ENCODE measurements at regions not wholly inside any gene's neighbourhood (a gene's known extent, or its start where the extent isn't known, plus 50 kb on each side); places are given as distances from the start of the nearest gene placed in this dataset.

DNA sequence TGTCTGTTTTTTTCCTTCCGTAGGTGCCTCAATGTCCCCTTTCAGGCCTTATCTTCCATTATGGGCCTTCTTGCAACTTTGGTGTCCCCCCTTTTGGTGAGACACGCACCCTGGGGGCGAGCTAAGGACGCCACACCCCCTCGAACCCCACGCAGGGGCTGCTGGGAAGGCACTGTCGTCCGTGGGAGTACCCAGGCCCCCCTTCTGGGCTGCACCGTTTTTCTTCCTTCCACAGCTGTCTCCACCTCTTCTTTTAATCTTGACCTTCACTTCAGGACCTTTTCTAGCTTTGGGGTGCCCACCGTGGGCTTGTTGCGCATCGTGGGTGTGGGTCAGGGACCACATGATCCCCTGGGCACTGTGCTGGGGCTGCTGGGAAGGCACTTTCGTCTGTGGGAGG lies 271.8 kb downstream of the ALG10 start:
- H3K27ac ChIP-seq = no peak overlapping the region
- H3K27me3 ChIP-seq (replicated peaks) = no peaks in the 10 kb centered on the region
- no peak for DNase-seq (ENCODE audit: low read depth in 1 of 2, low spot score in 2 of 2)
- H3K36me3 ChIP-seq = no peaks in the 10 kb centered on the region
- peaks cover 22% of the 10 kb centered on the region for H3K9me3 ChIP-seq (replicated peaks)
- H3K4me1 ChIP-seq (replicated peaks) = no peaks in the 10 kb centered on the region
- H3K4me3 ChIP-seq = no peak overlapping the region

DNA sequence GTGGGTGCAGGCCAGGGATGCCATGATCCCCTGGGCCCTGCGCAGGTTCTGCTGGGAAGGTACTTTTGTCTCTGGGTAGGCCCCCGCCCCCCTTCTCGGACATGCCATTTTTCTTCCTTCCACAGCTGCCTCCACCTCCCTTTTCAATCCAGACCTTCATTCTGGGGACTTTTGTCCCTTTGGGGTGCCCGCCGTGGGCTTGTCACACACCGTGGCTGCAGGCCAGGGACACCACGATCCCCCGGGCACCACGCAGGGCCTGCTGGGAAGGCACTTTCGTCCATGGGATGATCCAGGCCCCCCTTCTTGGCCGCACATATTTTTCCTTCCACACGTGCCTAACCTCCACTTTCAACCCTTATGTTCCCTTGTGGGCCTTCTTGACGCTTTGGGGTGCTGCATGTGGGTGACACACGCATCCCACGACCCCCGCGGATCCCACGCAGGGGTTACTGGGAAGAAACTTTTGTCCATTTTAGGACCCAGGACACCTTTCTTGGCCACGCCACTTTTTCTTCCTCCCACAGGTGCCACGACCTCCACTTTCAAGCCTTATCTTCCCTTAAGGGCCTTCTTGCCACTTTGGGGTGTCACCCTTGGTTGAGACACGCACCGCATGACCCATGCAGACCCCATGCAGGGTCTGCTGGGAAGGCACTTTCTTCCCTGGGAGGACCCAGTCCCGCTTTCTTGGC lies 272.5 kb downstream of the ALG10 start:
- Histone ChIP-seq H3K4me3 (no peak overlapping the region), H3K9me3 (replicated peaks) (peaks cover 22% of the 10 kb centered on the region), H3K27ac (no peak overlapping the region), H3K36me3 (no peaks in the 10 kb centered on the region), H3K4me1 (replicated peaks) (no peaks in the 10 kb centered on the region), H3K27me3 (replicated peaks) (no peaks in the 10 kb centered on the region)
- DNase-seq (ENCODE audit: low read depth in 1 of 2, low spot score in 2 of 2) = no peak

DNA sequence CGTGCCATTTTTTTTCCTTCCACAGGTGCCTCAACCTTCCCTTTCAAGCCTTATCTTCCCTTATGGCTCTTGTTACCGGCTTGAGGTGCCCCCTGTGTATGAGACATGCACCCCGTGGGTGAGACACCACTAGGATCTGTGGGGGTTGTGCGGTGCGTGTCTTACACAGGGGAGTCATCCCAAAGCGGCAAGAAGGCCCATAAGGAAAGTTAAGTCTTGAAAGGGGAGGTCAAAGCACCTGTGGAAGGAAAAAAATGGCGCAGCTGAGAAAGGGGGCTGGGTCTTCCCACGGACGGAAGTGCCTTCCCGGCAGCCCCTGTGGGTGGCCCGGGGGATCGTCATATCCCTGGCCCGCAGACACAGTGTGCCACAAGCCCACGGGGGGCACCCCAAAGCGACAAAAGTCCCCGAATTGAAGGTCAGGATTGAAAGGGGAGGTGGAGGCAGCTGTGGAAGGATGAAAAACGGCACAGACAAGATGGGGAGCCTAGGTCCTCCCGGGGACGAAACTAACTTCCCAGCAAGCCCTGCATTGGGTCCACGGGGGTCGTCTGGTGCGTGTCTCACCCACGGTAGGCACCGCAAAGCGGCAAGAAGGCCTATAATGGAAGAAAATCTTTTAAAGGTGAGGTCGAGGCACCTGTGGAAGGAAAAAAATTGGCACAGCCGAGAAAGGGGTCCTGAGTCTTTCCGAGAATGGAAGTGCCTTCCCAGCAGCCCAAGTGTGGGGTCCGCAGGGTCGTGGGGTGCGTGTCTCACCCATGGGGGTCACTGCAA lies 273.3 kb downstream of the ALG10 start:
- no peaks in the 10 kb centered on the region for H3K36me3 ChIP-seq
- no peak for DNase-seq (ENCODE audit: low read depth in 1 of 2, low spot score in 2 of 2)
- H3K9me3 ChIP-seq (replicated peaks) = peaks cover 21% of the 10 kb centered on the region

DNA sequence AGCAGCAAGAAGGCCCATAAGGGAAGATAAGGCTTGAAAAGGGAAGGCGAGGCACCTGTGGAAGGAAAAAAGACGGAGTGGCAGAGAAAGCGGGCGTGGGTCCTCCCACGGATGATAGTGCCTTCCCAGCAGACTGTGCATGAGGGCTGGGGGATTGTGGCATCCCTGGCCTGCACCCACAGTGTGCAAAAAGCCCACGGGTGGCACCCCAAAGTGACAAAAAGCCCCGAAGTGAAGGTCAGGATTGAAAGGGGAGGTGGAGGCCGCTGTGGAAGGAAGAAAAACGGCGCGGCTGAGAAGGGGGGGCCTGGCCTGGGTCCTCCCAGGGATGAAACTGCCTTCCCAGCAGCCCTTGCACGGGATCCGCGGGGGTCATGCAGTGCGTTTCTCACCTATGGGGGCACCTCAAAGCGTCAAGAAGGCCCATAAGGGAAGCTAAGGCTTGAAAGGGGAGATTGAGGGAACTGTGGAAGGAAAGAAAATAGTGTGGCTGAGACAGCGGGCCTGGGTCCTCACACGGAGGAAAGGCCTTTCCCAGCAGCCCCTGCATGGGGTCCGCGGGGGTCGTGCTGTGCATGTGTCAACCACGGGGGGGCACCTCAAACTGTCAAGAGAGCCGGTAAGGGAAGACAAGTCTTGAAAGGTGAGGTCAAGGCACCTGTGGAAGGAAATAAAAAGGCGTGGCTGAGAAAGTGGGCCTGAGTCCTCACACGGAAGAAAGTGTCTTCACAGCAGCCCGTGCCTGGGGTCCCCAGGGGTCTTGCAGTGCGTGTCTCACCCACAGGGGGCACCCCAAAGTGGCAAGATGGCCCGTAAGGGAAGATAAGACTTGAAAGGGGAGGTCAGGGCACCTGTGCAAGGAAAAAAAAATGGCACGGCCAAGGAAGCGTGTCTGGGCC lies 274.1 kb downstream of the ALG10 start:
- H3K36me3 ChIP-seq = no peaks in the 10 kb centered on the region
- no peaks in the 10 kb centered on the region for H3K27me3 ChIP-seq (replicated peaks)
- no peak for DNase-seq (ENCODE audit: low read depth in 1 of 2, low spot score in 2 of 2)
- H3K4me3 ChIP-seq = no peak overlapping the region
- H3K27ac ChIP-seq = no peak overlapping the region
- peaks cover 19% of the 10 kb centered on the region for H3K9me3 ChIP-seq (replicated peaks)
- H3K4me1 ChIP-seq (replicated peaks) = no peaks in the 10 kb centered on the region

More for the DNA sequence above, 273.3 kb downstream of the ALG10 start:
- H3K4me3 ChIP-seq = no peak overlapping the region
- H3K27me3 ChIP-seq (replicated peaks) = no peaks in the 10 kb centered on the region
- H3K4me1 ChIP-seq (replicated peaks) = no peaks in the 10 kb centered on the region
- H3K27ac ChIP-seq = no peak overlapping the region

DNA sequence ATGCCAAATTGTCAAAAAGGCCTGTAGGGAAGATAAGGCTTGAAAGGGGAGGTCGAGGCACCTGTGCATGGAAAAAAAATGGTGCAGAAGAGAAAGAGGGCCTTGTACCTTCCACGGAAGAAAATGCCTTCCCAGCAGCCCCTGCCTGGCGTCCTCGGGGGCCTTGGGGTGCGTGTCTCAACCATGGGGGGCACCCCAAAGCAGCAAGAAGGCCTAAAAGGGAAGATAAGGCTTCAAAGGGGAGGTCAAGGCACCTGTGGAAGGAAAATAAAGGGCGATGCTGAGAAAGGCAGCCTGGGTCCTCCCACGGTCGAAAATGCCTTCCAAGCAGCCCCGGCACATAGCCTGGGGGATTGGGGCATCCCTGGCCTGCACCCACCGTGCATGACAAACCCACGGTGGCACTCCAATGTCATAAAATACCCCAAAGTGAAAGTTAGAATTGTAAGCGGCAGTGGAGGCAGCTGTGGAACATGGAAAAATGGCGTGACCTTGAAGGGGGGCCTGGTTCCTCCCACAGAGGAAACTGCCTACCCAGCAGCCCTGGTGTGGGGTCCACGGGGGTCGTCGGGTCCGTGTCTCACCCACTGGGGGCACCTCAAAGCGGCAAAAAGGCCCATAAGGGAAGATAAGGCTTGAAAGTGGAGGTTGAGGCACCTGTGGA lies 275.0 kb downstream of the ALG10 start:
- Histone ChIP-seq H3K27ac (no peak overlapping the region), H3K9me3 (replicated peaks) (peaks cover 19% of the 10 kb centered on the region), H3K4me3 (no peak overlapping the region), H3K36me3 (no peaks in the 10 kb centered on the region), H3K4me1 (replicated peaks) (no peaks in the 10 kb centered on the region), H3K27me3 (replicated peaks) (no peaks in the 10 kb centered on the region)
- DNase-seq (ENCODE audit: low read depth in 1 of 2, low spot score in 2 of 2) = no peak

DNA sequence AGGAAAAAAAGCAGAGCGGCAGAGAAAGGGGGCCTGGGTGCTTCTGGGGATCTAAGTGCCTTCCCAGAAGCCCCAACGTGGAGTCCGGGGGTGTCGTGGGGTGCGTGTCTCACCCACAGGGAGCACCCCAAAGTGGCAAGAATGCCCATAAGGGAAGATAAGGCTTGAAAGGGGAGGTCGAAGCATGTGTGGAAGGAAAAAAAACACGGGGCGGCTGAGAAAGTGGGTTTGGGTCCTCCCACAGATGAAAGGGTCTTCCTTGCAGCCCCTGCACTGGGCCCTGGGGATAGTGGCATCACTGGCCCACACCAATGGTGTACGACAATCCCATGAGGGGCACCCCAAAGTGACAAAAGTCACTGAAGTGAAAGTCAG lies 275.5 kb downstream of the ALG10 start:
- Histone ChIP-seq H3K4me1 (replicated peaks) (no peaks in the 10 kb centered on the region), H3K27ac (no peak overlapping the region), H3K27me3 (replicated peaks) (no peaks in the 10 kb centered on the region), H3K4me3 (no peak overlapping the region), H3K36me3 (no peaks in the 10 kb centered on the region), H3K9me3 (replicated peaks) (peaks cover 19% of the 10 kb centered on the region)
- DNase-seq (ENCODE audit: low read depth in 1 of 2, low spot score in 2 of 2) = no peak

DNA sequence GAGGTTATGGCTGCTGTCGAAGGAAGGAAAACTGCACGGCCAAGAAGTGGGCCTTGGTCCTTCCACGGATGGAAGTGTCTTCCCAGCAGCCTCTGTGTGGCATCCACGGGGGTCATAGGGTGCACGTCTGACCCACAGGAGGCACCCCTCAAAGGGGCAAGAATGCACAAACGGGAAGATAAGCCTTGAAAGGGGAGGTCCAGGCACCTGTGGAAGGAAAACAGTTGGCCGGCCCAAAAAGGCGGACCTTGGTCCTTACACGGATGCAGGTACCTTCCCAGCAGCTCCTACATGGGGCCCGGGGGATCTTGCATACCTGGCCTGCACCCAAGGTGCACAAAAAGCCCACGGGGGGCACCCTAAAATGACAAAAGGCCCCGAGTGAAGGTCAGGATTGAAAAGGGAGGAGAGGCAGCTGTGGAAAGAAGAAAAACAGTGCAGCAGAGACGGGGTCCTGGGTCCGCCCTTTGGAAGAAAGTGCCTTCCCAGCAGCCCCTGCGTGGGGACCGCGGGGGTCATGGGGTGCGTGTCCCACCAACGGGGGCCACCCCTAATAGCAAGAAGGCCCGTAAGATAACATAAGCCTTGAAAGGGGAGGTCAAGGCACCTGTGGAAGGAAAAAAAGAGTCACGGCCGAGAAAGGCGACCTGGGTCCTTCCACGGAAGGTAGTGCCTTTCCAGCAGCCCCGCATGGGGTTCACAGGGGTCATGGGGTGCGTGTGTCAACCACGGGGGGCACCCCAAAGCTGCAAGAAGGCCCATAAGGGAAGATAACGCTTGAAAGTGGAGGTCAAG lies 276.1 kb downstream of the ALG10 start:
- Histone ChIP-seq H3K36me3 (no peaks in the 10 kb centered on the region), H3K4me3 (no peak overlapping the region), H3K27me3 (replicated peaks) (no peaks in the 10 kb centered on the region), H3K27ac (no peak overlapping the region), H3K4me1 (replicated peaks) (no peaks in the 10 kb centered on the region), H3K9me3 (replicated peaks) (peaks cover 18% of the 10 kb centered on the region)
- no peak for DNase-seq (ENCODE audit: low read depth in 1 of 2, low spot score in 2 of 2)

DNA sequence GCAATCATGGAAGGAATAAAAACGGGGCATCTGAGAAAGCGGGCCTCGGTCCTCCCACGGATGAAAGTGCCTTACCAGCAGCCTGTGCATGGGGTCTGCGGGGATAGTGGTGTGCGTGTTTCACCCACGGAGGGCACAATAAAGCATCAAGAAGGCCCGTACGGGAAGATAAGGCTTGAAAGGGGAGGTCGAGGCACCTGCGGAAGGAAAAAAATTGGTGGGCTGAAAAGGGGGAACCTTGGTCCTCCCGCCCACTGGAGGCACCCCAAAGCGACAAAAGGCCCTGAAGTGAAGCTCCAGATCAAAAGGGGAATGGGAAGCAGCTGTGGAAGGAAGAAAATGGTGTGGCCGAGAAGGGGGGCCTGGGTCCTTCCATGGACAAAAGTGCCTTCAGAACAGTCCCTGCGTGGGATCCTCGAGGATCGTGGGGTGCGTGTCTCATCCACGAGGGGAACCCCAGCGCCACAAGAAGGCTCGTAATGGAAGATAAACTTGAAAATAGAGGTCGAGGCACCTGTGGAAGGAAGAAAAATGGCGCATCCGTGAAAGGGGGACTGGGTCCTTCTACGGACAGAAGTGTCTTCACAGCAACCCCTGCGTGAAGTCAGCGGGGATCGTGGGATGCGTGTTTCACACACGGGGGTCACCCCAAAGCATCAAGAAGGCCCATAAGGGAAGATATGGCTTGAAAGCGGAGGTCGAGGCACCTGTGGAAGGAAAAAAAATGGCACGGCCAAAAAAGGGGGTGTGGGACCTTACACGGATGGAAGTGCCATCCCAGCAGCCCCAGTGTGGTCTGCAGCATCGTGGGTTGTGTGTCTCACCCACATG lies 276.9 kb downstream of the ALG10 start:
- no peak overlapping the region for H3K4me3 ChIP-seq
- H3K27me3 ChIP-seq (replicated peaks) = no peaks in the 10 kb centered on the region
- H3K36me3 ChIP-seq = no peaks in the 10 kb centered on the region
- no peaks in the 10 kb centered on the region for H3K4me1 ChIP-seq (replicated peaks)
- H3K9me3 ChIP-seq (replicated peaks) = peaks cover 18% of the 10 kb centered on the region
- no peak overlapping the region for H3K27ac ChIP-seq
- no peak for DNase-seq (ENCODE audit: low read depth in 1 of 2, low spot score in 2 of 2)

DNA sequence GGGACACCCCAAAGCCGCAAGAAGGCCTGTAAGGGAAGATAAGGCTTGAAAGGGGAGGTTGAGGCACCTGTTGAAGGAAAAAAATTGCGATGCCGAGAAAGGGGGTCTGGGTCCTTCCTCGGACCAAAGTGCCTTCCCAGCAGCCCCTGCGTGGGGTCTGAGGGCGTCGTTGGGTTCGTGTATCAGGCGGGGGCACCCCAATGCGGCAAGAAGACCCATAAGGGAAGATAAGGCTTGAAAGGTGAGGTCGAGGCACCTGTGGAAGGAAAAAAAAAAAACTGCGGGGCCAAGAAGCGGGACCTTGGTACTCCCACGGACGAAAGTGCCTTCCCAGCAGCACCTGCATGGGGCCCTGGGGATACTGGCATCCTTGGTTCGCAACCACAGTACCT lies 277.5 kb downstream of the ALG10 start:
- H3K9me3 ChIP-seq (replicated peaks) = peaks cover 18% of the 10 kb centered on the region
- no peak overlapping the region for H3K27ac ChIP-seq
- no peaks in the 10 kb centered on the region for H3K36me3 ChIP-seq
- no peak for DNase-seq (ENCODE audit: low read depth in 1 of 2, low spot score in 2 of 2)
- no peaks in the 10 kb centered on the region for H3K4me1 ChIP-seq (replicated peaks)
- H3K4me3 ChIP-seq = no peak overlapping the region
- no peaks in the 10 kb centered on the region for H3K27me3 ChIP-seq (replicated peaks)

DNA sequence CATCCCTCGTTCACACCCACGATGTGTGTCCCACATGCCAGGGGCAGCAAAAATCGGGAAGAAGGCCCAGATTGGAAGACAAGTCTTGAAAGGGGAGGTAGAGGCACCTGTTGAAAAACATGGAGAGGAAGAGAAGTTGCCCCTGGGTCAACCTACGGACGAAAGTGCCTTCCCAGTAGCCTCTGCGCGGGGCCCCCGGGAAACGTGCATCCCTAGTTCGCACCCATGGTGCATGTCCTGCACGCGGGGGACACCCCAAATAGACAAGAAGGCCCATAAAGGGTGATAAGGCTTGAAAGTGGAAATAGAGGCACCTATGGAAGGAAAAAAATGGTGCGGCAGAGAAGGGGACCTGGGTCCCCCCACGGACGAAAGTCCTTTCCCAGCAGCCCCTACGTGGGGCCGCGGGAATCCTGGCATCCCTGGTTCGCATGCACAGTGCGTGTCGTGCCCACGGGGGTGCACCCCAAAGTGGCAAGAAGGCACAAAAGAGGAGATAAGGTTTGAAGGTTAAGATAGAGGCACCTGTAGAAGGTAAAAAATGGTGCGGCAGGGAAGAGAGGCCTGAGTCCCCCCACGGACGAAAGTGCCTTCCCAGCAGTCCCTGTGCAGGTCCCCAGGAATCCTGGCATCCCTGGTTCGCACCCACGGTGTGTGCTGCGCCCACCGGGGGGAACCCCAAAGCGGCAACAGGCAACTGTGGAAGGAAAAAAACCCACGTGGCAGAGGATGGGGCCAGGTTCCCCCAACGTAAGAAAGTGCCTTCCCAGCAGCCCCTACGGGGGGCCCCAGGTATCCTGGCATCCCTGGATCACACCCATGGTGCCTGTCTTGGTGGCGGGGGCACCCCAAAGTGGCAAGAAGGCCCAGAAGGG lies 278.3 kb downstream of the ALG10 start:
- no peak for DNase-seq (ENCODE audit: low read depth in 1 of 2, low spot score in 2 of 2)
- Histone ChIP-seq H3K9me3 (replicated peaks) (peaks cover 16% of the 10 kb centered on the region), H3K27me3 (replicated peaks) (no peaks in the 10 kb centered on the region), H3K27ac (no peak overlapping the region), H3K4me3 (no peak overlapping the region), H3K36me3 (no peaks in the 10 kb centered on the region), H3K4me1 (replicated peaks) (no peaks in the 10 kb centered on the region)

DNA sequence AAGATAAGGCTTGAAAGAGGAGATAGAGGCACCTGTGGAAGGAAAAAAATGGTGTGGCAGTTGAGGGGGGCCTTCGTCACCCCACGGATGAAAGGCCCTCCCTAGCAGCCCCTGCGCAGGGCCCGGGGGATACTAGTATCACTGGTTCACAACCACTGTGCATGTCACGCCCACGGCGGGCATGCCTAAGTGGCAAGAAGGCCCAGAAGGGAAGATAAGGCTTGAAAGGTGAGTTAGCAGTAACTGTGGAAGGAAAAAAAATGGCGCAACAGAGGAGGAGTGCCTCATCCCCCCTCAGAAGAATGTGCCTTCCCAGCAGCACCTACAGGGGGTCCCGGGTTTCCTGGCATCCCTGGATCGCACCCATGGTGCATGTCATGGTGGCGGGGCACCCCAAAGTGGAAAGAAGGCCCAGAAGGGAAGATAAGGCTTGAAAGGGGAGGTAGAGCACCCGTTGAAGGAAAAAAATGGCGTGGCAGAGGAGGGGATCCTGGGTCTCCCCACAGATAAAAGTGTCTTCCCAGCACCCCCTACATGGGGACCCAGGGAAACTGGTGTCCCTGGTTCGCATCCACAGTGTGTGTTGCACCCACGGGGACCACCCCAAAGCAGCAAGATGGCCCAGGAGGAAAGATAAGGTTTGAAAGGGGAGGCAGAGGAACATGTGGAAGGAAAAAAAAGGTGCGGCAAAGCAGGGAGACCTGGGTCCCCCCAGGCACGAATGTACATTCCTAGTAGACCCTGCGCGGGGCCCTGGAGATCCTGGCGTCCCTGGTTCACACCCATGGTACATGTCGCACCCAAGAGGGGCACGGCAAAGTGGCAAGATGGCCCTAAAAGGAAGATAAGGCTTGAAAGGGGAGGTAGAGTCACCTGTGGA lies 279.2 kb downstream of the ALG10 start:
- no peaks in the 10 kb centered on the region for H3K27me3 ChIP-seq (replicated peaks)
- no peak overlapping the region for H3K4me3 ChIP-seq
- peaks cover 10% of the 10 kb centered on the region; the same call in 1 of the 2 replicates for H3K9me3 ChIP-seq (replicated peaks)
- H3K27ac ChIP-seq = no peak overlapping the region
- no peak for DNase-seq (ENCODE audit: low read depth in 1 of 2, low spot score in 2 of 2)
- H3K36me3 ChIP-seq = no peaks in the 10 kb centered on the region
- no peaks in the 10 kb centered on the region for H3K4me1 ChIP-seq (replicated peaks)
